K562 (cell line): ENCODE measurements at regions not wholly inside any gene's neighbourhood (a gene's known extent, or its start where the extent isn't known, plus 50 kb on each side); places are given as distances from the start of the nearest gene placed in this dataset.
"Not testable (repeated sequence)": the region's sequence is repeated elsewhere in the genome, so short reads cannot be mapped to it uniquely, and the experiment has no call there.

Experiments
- ATAC-seq: fragments of 200-7000 bp; cut with Tn5 transposase; 3 replicates; pipeline ENCODE4 v1.9.1; 2020; ENCODE audit warnings: moderate library complexity
- BruUV-seq: library from RNA; stranded (reverse); fragments of 400-500 nt; replicated peaks from 2 replicates; lab custom pipeline; 2021; lab: Mats Ljungman, UMichigan
- CTCF ChIA-PET: fragments of 300-600 bp; formaldehyde crosslinking; extraction: SDS; loops from one replicate; lab custom pipeline; 2021; ENCODE audit warnings: low intra/inter-chr PET ratio; lab: Yijun Ruan, JAX
- POLR2A ChIA-PET: fragments of 300-600, 350-650 bp; sonication (Branson Sonifier 250); formaldehyde crosslinking; extraction: SDS; loops from one replicate; lab custom pipeline; 2021; ENCODE audit warnings: antibody characterized with exemption, inconsistent platforms; lab: Yijun Ruan, JAX
- DNase-seq, 4 experiments: peaks; one replicate each; pipeline versions ENCODE4 v3.0.0 to v3.0.0-alpha.2; 2011 to 2018; ENCODE audit warnings: low spot score in 3 of 4, mixed read lengths in 3 of 4; ENCODE audit errors: extremely low read depth in 1 of 4
- FAIRE-seq: peaks from 2 replicates; lab custom pipeline; 2011; peaks lifted over from hg19 to GRCh38; lab: Jason Lieb, UNC
- H2AFZ ChIP-seq: 2 replicates; pipeline ENCODE4 v1.6.0; 2011; ENCODE audit warnings: low read depth, low read length, control low read depth, inconsistent platforms
- H3K27ac ChIP-seq: fragments of 200-600 bp; 3 replicates; pipeline ENCODE4 v1.8.0; 2011; ENCODE audit warnings: low read depth, mild to moderate bottlenecking, control low read depth, inconsistent platforms, low read length, moderate library complexity, mixed read lengths; ENCODE audit errors: extremely low read depth
- H3K27me3 ChIP-seq, 2 experiments: fragments of 300-600 bp in 1 of 2; 2 replicates in 1 of 2; 3 replicates in 1 of 2; pipeline versions ENCODE4 v1.6.0 to v1.8.0; 2011; ENCODE audit warnings: inconsistent platforms in 2 of 2, low read length in 2 of 2, mild to moderate bottlenecking in 1 of 2, mixed read lengths in 1 of 2, moderate library complexity in 1 of 2; ENCODE audit not compliant: control insufficient read depth in 2 of 2, insufficient read depth in 2 of 2
- H3K36me3 ChIP-seq: fragments of 300-600 bp; 3 replicates; pipeline ENCODE4 v1.8.0; 2011; ENCODE audit warnings: mild to moderate bottlenecking, low read length, inconsistent platforms; ENCODE audit not compliant: control insufficient read depth, insufficient read depth
- H3K4me1 ChIP-seq, 2 experiments: fragments of 200-600 bp in 1 of 2; replicated peaks in 1 of 2; 2 replicates in 1 of 2; 3 replicates in 1 of 2; pipeline versions ENCODE4 v1.5.1 to v1.8.0; 2011; ENCODE audit warnings: inconsistent platforms in 2 of 2, low read length in 2 of 2, mild to moderate bottlenecking in 1 of 2, mixed read lengths in 1 of 2, moderate library complexity in 1 of 2; ENCODE audit not compliant: control insufficient read depth in 2 of 2, insufficient read depth in 2 of 2
- H3K4me2 ChIP-seq: 2 replicates; pipeline ENCODE4 v1.6.1; 2011; ENCODE audit warnings: low read length, control low read depth, inconsistent platforms, mixed read lengths; ENCODE audit not compliant: insufficient read depth
- H3K4me3 ChIP-seq: fragments of 200-600 bp; sonication (generic), shearing (Covaris generic); 2 replicates; pipeline ENCODE4 v1.5.1; 2016; ENCODE audit warnings: control low read depth, inconsistent platforms
- H3K79me2 ChIP-seq: fragments of 200-600 bp; 3 replicates; pipeline ENCODE4 v1.8.0; 2011; ENCODE audit warnings: low read length, inconsistent platforms; ENCODE audit not compliant: control insufficient read depth, insufficient read depth
- H3K9ac ChIP-seq, 2 experiments: 2 replicates each; pipeline versions ENCODE4 v1.6.0 to v1.6.1; 2011; ENCODE audit warnings: low read depth in 2 of 2, low read length in 2 of 2, control low read depth in 1 of 2, inconsistent platforms in 1 of 2, mild to moderate bottlenecking in 1 of 2, mixed read lengths in 1 of 2; ENCODE audit not compliant: insufficient read depth in 1 of 2
- H3K9me1 ChIP-seq: one replicate; pipeline ENCODE4 v1.6.0; 2011; ENCODE audit warnings: inconsistent platforms, mild to moderate bottlenecking, low read length, moderate library complexity; ENCODE audit not compliant: control insufficient read depth, insufficient read depth
- H3K9me3 ChIP-seq: replicated peaks from 2 replicates; pipeline ENCODE4 v1.5.1; 2011; ENCODE audit warnings: low read depth, low read length, inconsistent platforms; ENCODE audit not compliant: control insufficient read depth, insufficient read depth
- H4K20me1 ChIP-seq: replicated peaks from 2 replicates; pipeline ENCODE4 v1.6.1; 2011; ENCODE audit warnings: low read length, inconsistent platforms, mixed read lengths; ENCODE audit not compliant: control insufficient read depth, insufficient read depth
- CTCFL ChIP-seq: IDR thresholded peaks from 2 replicates; pipeline ENCODE4 v1.6.1; 2011; ENCODE audit warnings: borderline replicate concordance, low read depth, mild to moderate bottlenecking, moderate library complexity, low read length; ENCODE audit not compliant: insufficient read depth, poor library complexity, severe bottlenecking
- FOXK1 ChIP-seq: sonication (generic); formaldehyde crosslinking; IDR thresholded peaks from 2 replicates; pipeline ENCODE4 v1.8.0; 2022; ENCODE audit warnings: missing genetic modification reagents, mild to moderate bottlenecking, borderline replicate concordance
- NFE2 ChIP-seq: IDR thresholded peaks from 2 replicates; pipeline ENCODE4 v1.6.1; 2014; ENCODE audit warnings: antibody characterized with exemption, low read depth
- WGBS: fragments of 100-300 bp; shearing (Covaris generic); methylation state at CpG from one replicate; pipeline ENCODE4 v1.1.6; 2016; ENCODE audit warnings: low coverage, mixed read lengths; ENCODE audit not compliant: insufficient coverage; ENCODE audit errors: missing lambda C conversion rate; 5-methylcytosine and 5-hydroxymethylcytosine counted together
- in situ Hi-C: fragments of 300-500 bp; cut with MboI; formaldehyde crosslinking; loops from 4 replicates; pipeline ENCODE4 v1.15.0; 2018; ENCODE audit warnings: inconsistent platforms, mixed read lengths
- intact Hi-C: fragments of 100-400 bp; cut with micrococcal nuclease; formaldehyde crosslinking; loops from 2 replicates; pipeline ENCODE4 v1.14.2; 2022

- TF ChIP-seq CTCFL (no peak), FOXK1 (CRISPR knock-in tag) (no peak), NFE2 (no peak)
Observed at GRCh38 chr7:66474441-66474840, 154.2 kb upstream of the KCTD7 start (continued).

GRCh38 chr7:66476056-66476455 is 152.6 kb upstream of the KCTD7 start:
- 74% methylated on average over 3 of the region's 3 CpGs for whole genome bisulfite sequencing
- CTCF ChIA-PET, BruUV-seq: not testable (repeated sequence)

GRCh38 chr7:66477822-66478397 is 150.8 kb upstream of the KCTD7 start:
- H3K9me3 ChIP-seq, in situ Hi-C loops, intact Hi-C loops, DNase-seq, H3K9ac ChIP-seq, FAIRE-seq, H3K4me1 ChIP-seq, ATAC-seq, H3K27ac ChIP-seq, H3K4me2 ChIP-seq, H4K20me1 ChIP-seq, H3K27me3 ChIP-seq, CTCF ChIA-PET, H3K9me1 ChIP-seq, BruUV-seq, H3K4me3 ChIP-seq, H3K79me2 ChIP-seq, H2AFZ ChIP-seq: not testable (repeated sequence)
- H3K36me3 ChIP-seq = peaks cover 68% of the 10 kb centered on the region
- 82% methylated on average over 3 of the region's 3 CpGs for WGBS
- POLR2A ChIA-PET = interaction anchor here (1.1 kb wide), 1 partner anchor 19 kb away, joined by 3 read pairs; no protein-coding TSS in a partner anchor

More at GRCh38 chr7:66476056-66476455, 152.6 kb upstream of the KCTD7 start:
- H3K4me2 ChIP-seq, H3K79me2 ChIP-seq, H3K9me1 ChIP-seq, POLR2A ChIA-PET, H3K27me3 ChIP-seq, DNase-seq, H3K9me3 ChIP-seq, intact Hi-C loops, H3K4me3 ChIP-seq, H3K27ac ChIP-seq, in situ Hi-C loops, FAIRE-seq, H3K4me1 ChIP-seq, H3K9ac ChIP-seq, H4K20me1 ChIP-seq, H2AFZ ChIP-seq, ATAC-seq: not testable (repeated sequence)
- peaks cover 52% of the 10 kb centered on the region for H3K36me3 ChIP-seq

- H3K27ac ChIP-seq, H4K20me1 ChIP-seq, intact Hi-C loops, H3K9ac ChIP-seq, H3K4me2 ChIP-seq, H3K4me3 ChIP-seq, in situ Hi-C loops, H3K4me1 ChIP-seq, H3K79me2 ChIP-seq, BruUV-seq, FAIRE-seq, H3K9me1 ChIP-seq, CTCF ChIA-PET, H3K9me3 ChIP-seq, H3K27me3 ChIP-seq, DNase-seq, H2AFZ ChIP-seq, ATAC-seq: not testable (repeated sequence)
- 78% methylated on average over 1 of the region's 1 CpG for WGBS
- H3K36me3 ChIP-seq = peaks cover 62% of the 10 kb centered on the region
- POLR2A ChIA-PET = interaction anchor here (0.6 kb wide), 1 partner anchor 35 kb away, joined by 5 read pairs; no protein-coding TSS in a partner anchor
Observed at GRCh38 chr7:66481229-66481628, 147.5 kb upstream of the KCTD7 start.
